ENCODE measurements at regions not wholly inside any gene's neighbourhood (a gene's known extent, or its start where the extent isn't known, plus 50 kb on each side); places are given as distances from the start of the nearest gene placed in this dataset.

- Histone ChIP-seq H3K9me3 (no peaks in the 10 kb centered on the region), H3K27me3 (replicated peaks; ENCODE audit: insufficient read depth) (no peaks in the 10 kb centered on the region), H3K36me3 (no peaks in the 10 kb centered on the region), H3K4me3 (no peak overlapping the region), H3K27ac (no peak overlapping the region), H3K4me1 (replicated peaks) (no peaks in the 10 kb centered on the region)
- DNase-seq (ENCODE audit: low spot score) = no peak
- 24% methylated on average over 2 of the region's 2 CpGs for WGBS
- TF ChIP-seq CTCF (IDR thresholded peaks at IDR 0.05) (no peak), POLR2AphosphoS5 (IDR thresholded peaks at IDR 0.05) (no peak), POLR2A (IDR thresholded peaks at IDR 0.05) (no peak)
- intact Hi-C loops (cut with DNase I) = no loop called here
Measured at GRCh38 chr6:164870164-164870563, 439.2 kb downstream of the C6orf118 start.

- WGBS = 70% methylated on average over 4 of the region's 4 CpGs
- intact Hi-C loops (cut with DNase I) = no loop called here
- Histone ChIP-seq H3K4me1 (replicated peaks) (no peaks in the 10 kb centered on the region), H3K9me3 (no peaks in the 10 kb centered on the region), H3K27me3 (replicated peaks; ENCODE audit: insufficient read depth) (no peaks in the 10 kb centered on the region), H3K36me3 (no peaks in the 10 kb centered on the region), H3K27ac (no peak overlapping the region), H3K4me3 (no peak overlapping the region)
- DNase-seq (ENCODE audit: low spot score) = no peak
- TF ChIP-seq CTCF (IDR thresholded peaks at IDR 0.05) = no peak
- TF ChIP-seq POLR2AphosphoS5 (IDR thresholded peaks at IDR 0.05) = no peak
- no peak for TF ChIP-seq POLR2A (IDR thresholded peaks at IDR 0.05)
Measured at GRCh38 chr6:164861967-164862366, 447.4 kb downstream of the C6orf118 start.

- no peak for DNase-seq (ENCODE audit: low spot score)
- Histone ChIP-seq H3K27me3 (replicated peaks; ENCODE audit: insufficient read depth) (no peaks in the 10 kb centered on the region), H3K4me3 (no peak overlapping the region), H3K9me3 (no peaks in the 10 kb centered on the region), H3K36me3 (no peaks in the 10 kb centered on the region), H3K4me1 (replicated peaks) (no peaks in the 10 kb centered on the region), H3K27ac (no peak overlapping the region)
- TF ChIP-seq POLR2A (IDR thresholded peaks at IDR 0.05) = no peak
- no peak for TF ChIP-seq CTCF (IDR thresholded peaks at IDR 0.05)
- no peak for TF ChIP-seq POLR2AphosphoS5 (IDR thresholded peaks at IDR 0.05)
- WGBS = 74% methylated on average over 6 of the region's 6 CpGs
- intact Hi-C loops (cut with DNase I) = no loop called here
Measured at GRCh38 chr6:164859816-164860215, 449.6 kb downstream of the C6orf118 start.

- no peak for TF ChIP-seq POLR2AphosphoS5 (IDR thresholded peaks at IDR 0.05)
- no peak for TF ChIP-seq POLR2A (IDR thresholded peaks at IDR 0.05)
- TF ChIP-seq CTCF (IDR thresholded peaks at IDR 0.05) = no peak
- 81% methylated on average over 8 of the region's 8 CpGs for WGBS
- Histone ChIP-seq H3K27ac (no peak overlapping the region), H3K9me3 (no peaks in the 10 kb centered on the region), H3K4me1 (replicated peaks) (no peaks in the 10 kb centered on the region), H3K27me3 (replicated peaks; ENCODE audit: insufficient read depth) (no peaks in the 10 kb centered on the region), H3K36me3 (no peaks in the 10 kb centered on the region), H3K4me3 (no peak overlapping the region)
- no peak for DNase-seq (ENCODE audit: low spot score)
- intact Hi-C loops (cut with DNase I) = no loop called here
Measured at GRCh38 chr6:164856138-164856537, 453.3 kb downstream of the C6orf118 start.

- 87% methylated on average over 1 of the region's 1 CpG for WGBS
- intact Hi-C loops (cut with DNase I) = no loop called here
- DNase-seq (ENCODE audit: low spot score) = no peak
- TF ChIP-seq CTCF (IDR thresholded peaks at IDR 0.05) (no peak), POLR2AphosphoS5 (IDR thresholded peaks at IDR 0.05) (no peak), POLR2A (IDR thresholded peaks at IDR 0.05) (no peak)
- Histone ChIP-seq H3K9me3 (no peaks in the 10 kb centered on the region), H3K4me1 (replicated peaks) (no peaks in the 10 kb centered on the region), H3K4me3 (no peak overlapping the region), H3K27ac (no peak overlapping the region), H3K27me3 (replicated peaks; ENCODE audit: insufficient read depth) (no peaks in the 10 kb centered on the region), H3K36me3 (no peaks in the 10 kb centered on the region)
Measured at GRCh38 chr6:164855281-164855680, 454.1 kb downstream of the C6orf118 start.
